H1 (cell line): ENCODE measurements at regions not wholly inside any gene's neighbourhood (a gene's known extent, or its start where the extent isn't known, plus 50 kb on each side); places are given as distances from the start of the nearest gene placed in this dataset.

Experiments
- CTCF ChIA-PET: fragments of 300-600 bp; sonication (Branson Sonifier 250); formaldehyde crosslinking; loops from one replicate; lab custom pipeline; 2021; ENCODE audit not compliant: partially characterized antibody; lab: Charles Lee
- POLR2A ChIA-PET: fragments of 300-600 bp; sonication (Branson Sonifier 250); formaldehyde crosslinking; loops from one replicate; lab custom pipeline; 2021; ENCODE audit warnings: inconsistent platforms; ENCODE audit not compliant: partially characterized antibody; lab: Charles Lee
- DNase-seq, 2 experiments: peaks; one replicate each; pipeline versions ENCODE4 v3.0.0 to v3.0.0-alpha.2; 2010 to 2022; ENCODE audit warnings: low spot score in 2 of 2, low read depth in 1 of 2, mixed read lengths in 1 of 2
- FAIRE-seq: peaks from 2 replicates; lab custom pipeline; 2011; peaks lifted over from hg19 to GRCh38; lab: Jason Lieb, UNC
- H2AFZ ChIP-seq: 2 replicates; pipeline ENCODE4 v1.8.1; 2012; ENCODE audit warnings: low read length, inconsistent platforms
- H2AK5ac ChIP-seq: 2 replicates; pipeline ENCODE4 v1.6.1; 2013; ENCODE audit warnings: low read depth, low read length
- H2BK120ac ChIP-seq: replicated peaks from 2 replicates; pipeline ENCODE3; 2013; ENCODE audit warnings: low read depth, low read length, inconsistent platforms
- H2BK12ac ChIP-seq: 2 replicates; pipeline ENCODE4 v1.6.1; 2013; ENCODE audit warnings: low read depth, low read length
- H2BK15ac ChIP-seq: 2 replicates; pipeline ENCODE4 v1.6.1; 2013; ENCODE audit warnings: low read length
- H2BK20ac ChIP-seq: 2 replicates; pipeline ENCODE4 v1.6.1; 2013; ENCODE audit warnings: low read length
- H2BK5ac ChIP-seq: 2 replicates; pipeline ENCODE4 v1.6.1; 2013; ENCODE audit warnings: low read depth, low read length
- H3K14ac ChIP-seq: 2 replicates; pipeline ENCODE4 v1.6.1; 2013; ENCODE audit warnings: inconsistent platforms; ENCODE audit not compliant: insufficient read length
- H3K18ac ChIP-seq: 2 replicates; pipeline ENCODE4 v1.6.1; 2013; ENCODE audit warnings: low read length; ENCODE audit errors: extremely low read depth
- H3K23ac ChIP-seq: 2 replicates; pipeline ENCODE4 v1.6.1; 2013; ENCODE audit warnings: inconsistent platforms; ENCODE audit not compliant: insufficient read length
- H3K23me2 ChIP-seq: 2 replicates; pipeline ENCODE4 v1.6.1; 2013; ENCODE audit warnings: low read depth, low read length
- H3K27ac ChIP-seq: 2 replicates; pipeline ENCODE4 v1.6.1; 2011; ENCODE audit warnings: low read depth, low read length, inconsistent platforms
- H3K27me3 ChIP-seq, 4 experiments: replicated peaks in 1 of 4; 1 replicate in 1 of 4; 2 replicates in 3 of 4; pipeline versions ENCODE4 v1.6.1 to v1.8.1; 2011 to 2013; ENCODE audit warnings: low read length in 3 of 4, mild to moderate bottlenecking in 3 of 4, inconsistent platforms in 2 of 4, mixed read lengths in 2 of 4, moderate library complexity in 1 of 4; ENCODE audit not compliant: control insufficient read depth in 3 of 4, insufficient read depth in 3 of 4; ENCODE audit errors: extremely low read depth in 1 of 4
- H3K36me3 ChIP-seq, 4 experiments: 2 replicates each; pipeline versions ENCODE4 v1.6.1 to v1.8.1; 2011 to 2013; ENCODE audit warnings: mild to moderate bottlenecking in 4 of 4, low read length in 3 of 4, moderate library complexity in 2 of 4, control low read depth in 1 of 4, inconsistent platforms in 1 of 4; ENCODE audit not compliant: insufficient read depth in 4 of 4, control insufficient read depth in 2 of 4
- H3K4ac ChIP-seq: replicated peaks from 2 replicates; pipeline ENCODE3; 2013; ENCODE audit warnings: low read length, low read depth, mixed read lengths, inconsistent platforms; ENCODE audit not compliant: insufficient read length
- H3K4me1 ChIP-seq, 4 experiments: replicated peaks in 1 of 4; 1 replicate in 1 of 4; 2 replicates in 3 of 4; pipeline versions ENCODE4 v1.6.1 to v1.8.1; 2011 to 2013; ENCODE audit warnings: low read length in 3 of 4, inconsistent platforms in 2 of 4, mixed read lengths in 1 of 4; ENCODE audit not compliant: insufficient read depth in 4 of 4, control insufficient read depth in 3 of 4
- H3K4me2 ChIP-seq, 2 experiments: 2 replicates each; pipeline versions ENCODE4 v1.6.1 to v1.8.1; 2011 to 2013; ENCODE audit warnings: low read depth in 2 of 2, low read length in 2 of 2, control low read depth in 1 of 2, inconsistent platforms in 1 of 2, mild to moderate bottlenecking in 1 of 2; ENCODE audit not compliant: insufficient read depth in 1 of 2
- H3K4me3 ChIP-seq, 4 experiments: fragments of 200-600, 300-600 bp in 1 of 4; sonication (generic), shearing (Covaris generic), sonication (Bioruptor Twin) in 1 of 4; 2 replicates each; pipeline versions ENCODE4 v1.5.1 to v1.8.1; 2011 to 2016; ENCODE audit warnings: low read length in 4 of 4, low read depth in 3 of 4, control low read depth in 2 of 4, inconsistent platforms in 2 of 4, mild to moderate bottlenecking in 2 of 4, mixed read lengths in 1 of 4, moderate library complexity in 1 of 4; ENCODE audit not compliant: insufficient read depth in 2 of 4; ENCODE audit errors: extremely low read depth in 1 of 4
- H3K56ac ChIP-seq: replicated peaks from 2 replicates; pipeline ENCODE3; 2013; ENCODE audit warnings: low read depth, mild to moderate bottlenecking, mixed read lengths, low read length, inconsistent platforms; ENCODE audit not compliant: insufficient read length
- H3K79me1 ChIP-seq: 2 replicates; pipeline ENCODE4 v1.6.1; 2013; ENCODE audit warnings: low read depth, low read length, control low read depth
- H3K79me2 ChIP-seq, 2 experiments: 2 replicates each; pipeline versions ENCODE4 v1.6.1 to v1.8.1; 2012 to 2013; ENCODE audit warnings: low read length in 2 of 2, mild to moderate bottlenecking in 2 of 2, inconsistent platforms in 1 of 2; ENCODE audit not compliant: insufficient read depth in 2 of 2, control insufficient read depth in 1 of 2
- H3K9ac ChIP-seq, 4 experiments: replicated peaks in 1 of 4; 1 replicate in 1 of 4; 2 replicates in 3 of 4; pipeline versions ENCODE4 v1.6.1 to v1.8.1; 2011 to 2013; ENCODE audit warnings: low read depth in 3 of 4, low read length in 3 of 4, control low read depth in 2 of 4, mild to moderate bottlenecking in 2 of 4, moderate library complexity in 2 of 4, inconsistent platforms in 1 of 4; ENCODE audit errors: extremely low read depth in 1 of 4
- H3K9me3 ChIP-seq, 2 experiments: 2 replicates each; pipeline versions ENCODE4 v1.6.1 to v1.8.1; 2012 to 2013; ENCODE audit warnings: mild to moderate bottlenecking in 2 of 2, moderate library complexity in 2 of 2, control low read depth in 1 of 2, inconsistent platforms in 1 of 2, low read depth in 1 of 2, low read length in 1 of 2, mixed read lengths in 1 of 2; ENCODE audit not compliant: insufficient read depth in 2 of 2
- H4K20me1 ChIP-seq, 2 experiments: replicated peaks in 1 of 2; 2 replicates each; pipeline versions ENCODE3 to v1.8.1; 2011 to 2013; ENCODE audit warnings: inconsistent platforms in 2 of 2, low read length in 2 of 2, mild to moderate bottlenecking in 1 of 2; ENCODE audit not compliant: insufficient read depth in 2 of 2, control insufficient read depth in 1 of 2
- H4K5ac ChIP-seq: 2 replicates; pipeline ENCODE4 v1.6.1; 2013; ENCODE audit warnings: low read length, low read depth, mixed read lengths, inconsistent platforms; ENCODE audit not compliant: insufficient read length
- H4K8ac ChIP-seq: 2 replicates; pipeline ENCODE4 v1.8.0; 2013; ENCODE audit warnings: mild to moderate bottlenecking, moderate library complexity, low read length, inconsistent platforms; ENCODE audit not compliant: insufficient read depth; ENCODE audit errors: extremely low read depth
- H4K91ac ChIP-seq: replicated peaks from 2 replicates; pipeline ENCODE3; 2013; ENCODE audit warnings: low read length, mixed read lengths, inconsistent platforms; ENCODE audit not compliant: insufficient read length
- EGR1 ChIP-seq: IDR thresholded peaks from 2 replicates; pipeline ENCODE4 v1.6.1; 2011; ENCODE audit warnings: low read depth, low read length, borderline replicate concordance
- YY1 ChIP-seq: IDR thresholded peaks from 2 replicates; pipeline ENCODE4 v1.6.1; 2011; ENCODE audit warnings: low read depth, mild to moderate bottlenecking, low read length
- WGBS, 2 experiments: shearing (Covaris generic) in 1 of 2; methylation state at CpG; one replicate each; pipeline versions ENCODE4 v1.1.6 to v1.1.7; 2013 to 2015; ENCODE audit warnings: low lambda C conversion rate in 2 of 2, mixed read lengths in 2 of 2, inconsistent platforms in 1 of 2, low coverage in 1 of 2, missing lambda C conversion rate in 1 of 2; ENCODE audit not compliant: insufficient replicate concordance in 2 of 2, insufficient coverage in 1 of 2, insufficient read length in 1 of 2; ENCODE audit errors: extremely low coverage in 1 of 2, missing lambda C conversion rate in 1 of 2; 5-methylcytosine and 5-hydroxymethylcytosine counted together

GRCh38 chr6:82836022-82836575 is 229.5 kb downstream of the UBE3D start:
- no peak overlapping the region for H2BK15ac ChIP-seq
- H3K23ac ChIP-seq = no peak overlapping the region
- FAIRE-seq (no peak), DNase-seq (no peak)
- H2AFZ ChIP-seq = peak overlapping the region; percentile 99; the same call in 1 of the 2 replicates
- WGBS, 2 experiments = 87% methylated on average over 10 of the region's 12 CpGs; no CpG with 5 or more reads in 1 of the 2 experiments
- H4K20me1 ChIP-seq = no peaks in the 10 kb centered on the region
- H3K56ac ChIP-seq = peak overlapping the region; percentile 9
- no peak overlapping the region for H4K5ac ChIP-seq
- no peak overlapping the region; a peak in 1 of 4 replicates for H3K4me2 ChIP-seq
- no peak overlapping the region for H3K9ac ChIP-seq
- no peaks in the 10 kb centered on the region for H3K27me3 ChIP-seq
- H3K79me1 ChIP-seq = no peaks in the 10 kb centered on the region
- ChIA-PET POLR2A (no interaction called here), CTCF (no interaction called here)
- no peak overlapping the region for H2BK5ac ChIP-seq
- H3K9me3 ChIP-seq = no peaks in the 10 kb centered on the region
- no peak for TF ChIP-seq EGR1
- 0 out of 2 replicates have a peak, but pooled peaks have one; percentile 52 for TF ChIP-seq YY1
- no peaks in the 10 kb centered on the region for H3K79me2 ChIP-seq
- H3K4me1 ChIP-seq = no peaks in the 10 kb centered on the region
- H3K27ac ChIP-seq = no peak overlapping the region; the same call in 1 of the 2 replicates
- H3K18ac ChIP-seq = no peak overlapping the region
- H3K36me3 ChIP-seq = no peaks in the 10 kb centered on the region
- peak overlapping the region; percentile 57; the same call in 1 of the 2 replicates for H4K8ac ChIP-seq
- peak overlapping the region; percentile 11 for H4K91ac ChIP-seq
- H3K4ac ChIP-seq = no peak overlapping the region
- no peak overlapping the region for H3K14ac ChIP-seq
- H3K4me3 ChIP-seq = no peak overlapping the region
- H2BK12ac ChIP-seq = no peak overlapping the region
- no peak overlapping the region for H2BK20ac ChIP-seq
- H3K23me2 ChIP-seq = no peaks in the 10 kb centered on the region
- H2AK5ac ChIP-seq = no peak overlapping the region
- H2BK120ac ChIP-seq = no peak overlapping the region
